ENCODE measurements at regions not wholly inside any gene's neighbourhood (a gene's known extent, or its start where the extent isn't known, plus 50 kb on each side); places are given as distances from the start of the nearest gene placed in this dataset.

- Histone ChIP-seq H3K27me3 (ENCODE audit: low read depth, low read length) (no peaks in the 10 kb centered on the region), H3K4me3 (ENCODE audit: low read depth in 1 of 2, low read length in 2 of 2) (no peak overlapping the region), H3K9me3 (ENCODE audit: control insufficient read depth in 1 of 2, low read length in 2 of 2) (no peaks in the 10 kb centered on the region), H3K4me1 (ENCODE audit: control insufficient read depth in 1 of 2, insufficient read depth in 2 of 2, low read length in 2 of 2) (no peaks in the 10 kb centered on the region), H3K36me3 (ENCODE audit: control insufficient read depth in 1 of 2, insufficient read depth in 2 of 2, low read length in 2 of 2) (no peaks in the 10 kb centered on the region), H3K27ac (ENCODE audit: low read length) (no peak overlapping the region)
Measured at GRCh38 chr12:88310666-88311065, 168.6 kb downstream of the TMTC3 start.

DNA sequence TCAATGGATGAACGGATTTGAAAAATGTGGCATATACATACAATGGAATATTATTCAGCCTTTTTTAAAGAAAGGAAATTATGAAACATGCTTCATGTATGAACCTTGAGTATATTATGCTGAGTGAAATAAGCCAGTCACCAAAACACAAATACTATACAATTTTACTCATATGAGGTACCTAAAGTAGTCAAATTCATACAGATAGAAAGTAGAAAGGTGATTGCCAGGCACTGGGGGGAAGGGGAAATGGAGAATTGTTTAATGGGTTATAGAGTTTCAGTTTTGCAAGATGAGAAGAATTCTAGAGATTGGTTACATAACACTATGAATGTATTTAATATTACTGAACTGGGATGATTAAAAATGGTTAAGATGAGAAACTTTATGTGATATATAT is 171.4 kb downstream of the TMTC3 start:
- Histone ChIP-seq H3K4me1 (ENCODE audit: control insufficient read depth in 1 of 2, insufficient read depth in 2 of 2, low read length in 2 of 2) (no peaks in the 10 kb centered on the region), H3K27me3 (ENCODE audit: low read depth, low read length) (no peaks in the 10 kb centered on the region), H3K27ac (ENCODE audit: low read length) (no peak overlapping the region), H3K9me3 (ENCODE audit: control insufficient read depth in 1 of 2, low read length in 2 of 2) (no peaks in the 10 kb centered on the region), H3K36me3 (ENCODE audit: control insufficient read depth in 1 of 2, insufficient read depth in 2 of 2, low read length in 2 of 2) (no peaks in the 10 kb centered on the region), H3K4me3 (ENCODE audit: low read depth in 1 of 2, low read length in 2 of 2) (no peak overlapping the region)

GRCh38 chr12:88314706-88315105 is 172.6 kb downstream of the TMTC3 start:
- H3K27me3 ChIP-seq (ENCODE audit: low read depth, low read length) = no peaks in the 10 kb centered on the region
- H3K4me3 ChIP-seq (ENCODE audit: low read depth in 1 of 2, low read length in 2 of 2) = no peak overlapping the region
- no peaks in the 10 kb centered on the region for H3K9me3 ChIP-seq (ENCODE audit: control insufficient read depth in 1 of 2, low read length in 2 of 2)
- no peaks in the 10 kb centered on the region for H3K4me1 ChIP-seq (ENCODE audit: control insufficient read depth in 1 of 2, insufficient read depth in 2 of 2, low read length in 2 of 2)
- no peaks in the 10 kb centered on the region for H3K36me3 ChIP-seq (ENCODE audit: control insufficient read depth in 1 of 2, insufficient read depth in 2 of 2, low read length in 2 of 2)
- H3K27ac ChIP-seq (ENCODE audit: low read length) = no peak overlapping the region

- no peak overlapping the region for H3K4me3 ChIP-seq (ENCODE audit: low read depth in 1 of 2, low read length in 2 of 2)
- H3K36me3 ChIP-seq (ENCODE audit: control insufficient read depth in 1 of 2, insufficient read depth in 2 of 2, low read length in 2 of 2) = no peaks in the 10 kb centered on the region
- no peaks in the 10 kb centered on the region for H3K27me3 ChIP-seq (ENCODE audit: low read depth, low read length)
- H3K4me1 ChIP-seq (ENCODE audit: control insufficient read depth in 1 of 2, insufficient read depth in 2 of 2, low read length in 2 of 2) = no peaks in the 10 kb centered on the region
- H3K27ac ChIP-seq (ENCODE audit: low read length) = no peak overlapping the region
- H3K9me3 ChIP-seq (ENCODE audit: control insufficient read depth in 1 of 2, low read length in 2 of 2) = no peaks in the 10 kb centered on the region
Measured at GRCh38 chr12:88318726-88319125, 176.6 kb downstream of the TMTC3 start.

GRCh38 chr12:88325076-88325815 is 183.1 kb downstream of the TMTC3 start:
- no peak overlapping the region for H3K4me3 ChIP-seq (ENCODE audit: low read depth in 1 of 2, low read length in 2 of 2)
- H3K27me3 ChIP-seq (ENCODE audit: low read depth, low read length) = no peaks in the 10 kb centered on the region
- H3K27ac ChIP-seq (ENCODE audit: low read length) = peak overlapping the region; percentile 70
- no peaks in the 10 kb centered on the region for H3K9me3 ChIP-seq (ENCODE audit: control insufficient read depth in 1 of 2, low read length in 2 of 2)
- H3K36me3 ChIP-seq (ENCODE audit: control insufficient read depth in 1 of 2, insufficient read depth in 2 of 2, low read length in 2 of 2) = no peaks in the 10 kb centered on the region
- H3K4me1 ChIP-seq (ENCODE audit: control insufficient read depth in 1 of 2, insufficient read depth in 2 of 2, low read length in 2 of 2) = peaks cover 0 to 7% of the 10 kb centered on the region in 2 donors

GRCh38 chr12:88325816-88326189 is 183.7 kb downstream of the TMTC3 start:
- Histone ChIP-seq H3K4me3 (ENCODE audit: low read depth in 1 of 2, low read length in 2 of 2) (no peak overlapping the region), H3K36me3 (ENCODE audit: control insufficient read depth in 1 of 2, insufficient read depth in 2 of 2, low read length in 2 of 2) (no peaks in the 10 kb centered on the region), H3K4me1 (ENCODE audit: control insufficient read depth in 1 of 2, insufficient read depth in 2 of 2, low read length in 2 of 2) (peaks cover 0 to 7% of the 10 kb centered on the region in 2 donors), H3K27me3 (ENCODE audit: low read depth, low read length) (no peaks in the 10 kb centered on the region), H3K9me3 (ENCODE audit: control insufficient read depth in 1 of 2, low read length in 2 of 2) (no peaks in the 10 kb centered on the region), H3K27ac (ENCODE audit: low read length) (peak overlapping the region; percentile 70)

DNA sequence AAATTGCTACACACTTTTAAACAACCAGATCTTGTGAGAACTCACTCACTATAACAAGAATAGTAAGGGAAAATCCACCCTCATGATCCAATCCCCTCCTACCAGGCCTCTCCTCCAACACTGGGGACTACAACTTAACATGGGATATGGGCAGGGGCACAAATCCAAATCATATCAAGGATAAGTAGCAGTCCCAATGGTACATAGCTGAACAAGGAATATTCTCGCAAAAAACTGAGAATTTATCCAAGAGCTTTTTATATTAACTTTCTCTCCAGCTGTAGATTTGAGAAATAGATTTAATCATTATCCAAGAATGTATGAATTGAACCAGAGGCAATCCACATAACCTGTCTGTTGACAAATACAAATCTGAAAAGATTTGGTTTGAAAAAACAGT is 185.2 kb downstream of the TMTC3 start:
- no peak overlapping the region for H3K4me3 ChIP-seq (ENCODE audit: low read depth in 1 of 2, low read length in 2 of 2)
- H3K27me3 ChIP-seq (ENCODE audit: low read depth, low read length) = no peaks in the 10 kb centered on the region
- H3K36me3 ChIP-seq (ENCODE audit: control insufficient read depth in 1 of 2, insufficient read depth in 2 of 2, low read length in 2 of 2) = no peaks in the 10 kb centered on the region
- no peak overlapping the region for H3K27ac ChIP-seq (ENCODE audit: low read length)
- H3K4me1 ChIP-seq (ENCODE audit: control insufficient read depth in 1 of 2, insufficient read depth in 2 of 2, low read length in 2 of 2) = peaks cover 0 to 7% of the 10 kb centered on the region in 2 donors
- no peaks in the 10 kb centered on the region for H3K9me3 ChIP-seq (ENCODE audit: control insufficient read depth in 1 of 2, low read length in 2 of 2)

DNA sequence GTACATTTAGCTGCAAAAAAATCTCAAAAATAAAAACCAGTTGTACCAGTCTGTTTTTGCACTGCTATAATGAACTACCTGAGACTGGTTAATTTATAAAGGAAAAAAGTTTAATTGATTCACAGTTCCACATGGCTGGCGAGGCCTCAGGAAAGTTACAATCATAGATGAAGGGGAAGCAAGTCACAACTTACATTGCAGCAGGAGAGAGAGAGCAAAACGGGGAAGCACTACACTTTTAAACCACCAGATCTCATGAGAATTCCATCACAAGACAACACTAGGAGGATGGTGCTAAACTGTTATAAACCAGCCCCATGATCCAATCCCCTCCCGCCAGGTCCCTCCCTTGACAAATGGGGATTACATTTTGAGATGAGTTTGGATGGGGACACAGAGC is 186.0 kb downstream of the TMTC3 start:
- Histone ChIP-seq H3K4me1 (ENCODE audit: control insufficient read depth in 1 of 2, insufficient read depth in 2 of 2, low read length in 2 of 2) (peaks cover 0 to 7% of the 10 kb centered on the region in 2 donors), H3K27me3 (ENCODE audit: low read depth, low read length) (no peaks in the 10 kb centered on the region), H3K4me3 (ENCODE audit: low read depth in 1 of 2, low read length in 2 of 2) (no peak overlapping the region), H3K36me3 (ENCODE audit: control insufficient read depth in 1 of 2, insufficient read depth in 2 of 2, low read length in 2 of 2) (no peaks in the 10 kb centered on the region), H3K9me3 (ENCODE audit: control insufficient read depth in 1 of 2, low read length in 2 of 2) (no peaks in the 10 kb centered on the region), H3K27ac (ENCODE audit: low read length) (no peak overlapping the region)

- H3K4me1 ChIP-seq (ENCODE audit: control insufficient read depth in 1 of 2, insufficient read depth in 2 of 2, low read length in 2 of 2) = peaks cover 0 to 7% of the 10 kb centered on the region in 2 donors
- no peak overlapping the region for H3K4me3 ChIP-seq (ENCODE audit: low read depth in 1 of 2, low read length in 2 of 2)
- H3K9me3 ChIP-seq (ENCODE audit: control insufficient read depth in 1 of 2, low read length in 2 of 2) = no peaks in the 10 kb centered on the region
- H3K27me3 ChIP-seq (ENCODE audit: low read depth, low read length) = no peaks in the 10 kb centered on the region
- no peak overlapping the region for H3K27ac ChIP-seq (ENCODE audit: low read length)
- H3K36me3 ChIP-seq (ENCODE audit: control insufficient read depth in 1 of 2, insufficient read depth in 2 of 2, low read length in 2 of 2) = no peaks in the 10 kb centered on the region
Measured at GRCh38 chr12:88329833-88330232, 187.7 kb downstream of the TMTC3 start.

GRCh38 chr12:88334271-88334670 is 192.2 kb downstream of the TMTC3 start:
- H3K9me3 ChIP-seq (ENCODE audit: control insufficient read depth in 1 of 2, low read length in 2 of 2) = no peaks in the 10 kb centered on the region
- peak overlapping the region; percentile 47 for H3K27ac ChIP-seq (ENCODE audit: low read length)
- no peaks in the 10 kb centered on the region for H3K36me3 ChIP-seq (ENCODE audit: control insufficient read depth in 1 of 2, insufficient read depth in 2 of 2, low read length in 2 of 2)
- H3K27me3 ChIP-seq (ENCODE audit: low read depth, low read length) = no peaks in the 10 kb centered on the region
- no peaks in the 10 kb centered on the region for H3K4me1 ChIP-seq (ENCODE audit: control insufficient read depth in 1 of 2, insufficient read depth in 2 of 2, low read length in 2 of 2)
- no peak overlapping the region for H3K4me3 ChIP-seq (ENCODE audit: low read depth in 1 of 2, low read length in 2 of 2)

DNA sequence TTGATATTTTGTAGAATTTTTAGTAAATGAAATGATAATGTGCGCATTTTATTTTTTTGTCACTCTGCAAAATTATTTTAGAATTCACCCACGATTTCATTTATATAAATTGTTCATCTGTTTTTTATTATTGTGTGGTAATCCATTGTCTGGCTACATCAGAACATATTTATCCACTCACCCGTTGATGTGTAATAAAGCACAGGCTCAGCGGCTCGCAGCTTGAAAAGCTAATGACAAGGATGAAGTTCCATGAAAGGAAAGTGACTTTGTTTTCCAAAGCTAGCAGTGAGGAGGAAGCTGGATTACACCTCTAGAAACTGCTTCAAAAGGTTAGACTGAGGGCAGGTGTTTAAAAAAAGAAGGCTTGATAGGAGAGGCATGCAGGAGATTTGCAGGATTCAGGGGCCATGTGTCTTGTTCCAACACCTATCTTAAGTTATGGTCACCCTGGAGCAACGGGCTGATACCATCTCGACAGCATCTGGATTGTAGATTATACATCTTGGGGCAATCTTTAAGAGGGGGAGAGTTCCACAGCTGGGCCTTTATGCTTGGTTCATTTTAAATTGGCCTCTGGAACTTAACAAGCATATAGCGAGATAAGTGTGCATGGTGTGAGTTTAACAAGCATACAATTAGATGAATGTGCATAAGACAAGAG is 194.1 kb downstream of the TMTC3 start:
- no peak overlapping the region for H3K4me3 ChIP-seq (ENCODE audit: low read depth in 1 of 2, low read length in 2 of 2)
- H3K4me1 ChIP-seq (ENCODE audit: control insufficient read depth in 1 of 2, insufficient read depth in 2 of 2, low read length in 2 of 2) = no peaks in the 10 kb centered on the region
- no peaks in the 10 kb centered on the region for H3K27me3 ChIP-seq (ENCODE audit: low read depth, low read length)
- no peaks in the 10 kb centered on the region for H3K9me3 ChIP-seq (ENCODE audit: control insufficient read depth in 1 of 2, low read length in 2 of 2)
- H3K27ac ChIP-seq (ENCODE audit: low read length) = no peak overlapping the region
- no peaks in the 10 kb centered on the region for H3K36me3 ChIP-seq (ENCODE audit: control insufficient read depth in 1 of 2, insufficient read depth in 2 of 2, low read length in 2 of 2)

GRCh38 chr12:88338486-88338885 is 196.4 kb downstream of the TMTC3 start:
- Histone ChIP-seq H3K36me3 (ENCODE audit: control insufficient read depth in 1 of 2, insufficient read depth in 2 of 2, low read length in 2 of 2) (no peaks in the 10 kb centered on the region), H3K4me3 (ENCODE audit: low read depth in 1 of 2, low read length in 2 of 2) (no peak overlapping the region), H3K27ac (ENCODE audit: low read length) (no peak overlapping the region), H3K9me3 (ENCODE audit: control insufficient read depth in 1 of 2, low read length in 2 of 2) (no peaks in the 10 kb centered on the region), H3K4me1 (ENCODE audit: control insufficient read depth in 1 of 2, insufficient read depth in 2 of 2, low read length in 2 of 2) (no peaks in the 10 kb centered on the region), H3K27me3 (ENCODE audit: low read depth, low read length) (no peaks in the 10 kb centered on the region)
